ENCODE measurements at regions not wholly inside any gene's neighbourhood (a gene's known extent, or its start where the extent isn't known, plus 50 kb on each side); places are given as distances from the start of the nearest gene placed in this dataset.
"Not testable (repeated sequence)": the region's sequence is repeated elsewhere in the genome, so short reads cannot be mapped to it uniquely, and the experiment has no call there.

- no peak for TF ChIP-seq CTCF (IDR thresholded peaks at IDR 0.05)
- no peak for TF ChIP-seq POLR2A (IDR thresholded peaks at IDR 0.05)
- no peaks in the 10 kb centered on the region for H3K36me3 ChIP-seq (replicated peaks in 1 of 2; ENCODE audit: insufficient read depth in 1 of 2, low read depth in 2 of 2)
- no peak overlapping the region for H3K27ac ChIP-seq
- ATAC-seq = no peak
- intact Hi-C loops (cut with DNase I) = no loop called here
- no peaks in the 10 kb centered on the region for H3K9me3 ChIP-seq
- no peak overlapping the region for H3K4me3 ChIP-seq
- H3K4me1 ChIP-seq = no peaks in the 10 kb centered on the region
- no peaks in the 10 kb centered on the region for H3K27me3 ChIP-seq
- DNase-seq = no peak
These were observed 417.0 kb upstream of the ANO5 start for GRCh38 chr11:21775911-21776310.

GRCh38 chr11:21783954-21784353, 408.9 kb upstream of the ANO5 start:
- WGBS, 2 donors = 55 to 62% methylated on average over 4 of the region's 4 CpGs

GRCh38 chr11:21785351-21785750, 407.5 kb upstream of the ANO5 start:
- WGBS, 2 donors = 37 to 43% methylated on average over 3 of the region's 3 CpGs
- TF ChIP-seq CTCF (IDR thresholded peaks at IDR 0.05) = no peak
- TF ChIP-seq POLR2A (IDR thresholded peaks at IDR 0.05) = no peak

More at GRCh38 chr11:21783954-21784353, 408.9 kb upstream of the ANO5 start:
- no peak for ATAC-seq
- Histone ChIP-seq H3K4me1 (no peaks in the 10 kb centered on the region), H3K27ac (no peak overlapping the region), H3K27me3 (no peaks in the 10 kb centered on the region), H3K36me3 (replicated peaks in 1 of 2; ENCODE audit: insufficient read depth in 1 of 2, low read depth in 2 of 2) (no peaks in the 10 kb centered on the region), H3K9me3 (no peaks in the 10 kb centered on the region), H3K4me3 (no peak overlapping the region)
- intact Hi-C loops (cut with DNase I) = no loop called here
- no peak for DNase-seq
- TF ChIP-seq CTCF (IDR thresholded peaks at IDR 0.05) = no peak
- TF ChIP-seq POLR2A (IDR thresholded peaks at IDR 0.05) = no peak

GRCh38 chr11:21794306-21794705, 398.6 kb upstream of the ANO5 start:
- Histone ChIP-seq H3K4me3 (no peak overlapping the region), H3K4me1 (no peaks in the 10 kb centered on the region), H3K36me3 (replicated peaks in 1 of 2; ENCODE audit: insufficient read depth in 1 of 2, low read depth in 2 of 2) (no peaks in the 10 kb centered on the region), H3K27me3 (no peaks in the 10 kb centered on the region), H3K27ac (no peak overlapping the region), H3K9me3 (no peaks in the 10 kb centered on the region)
- no peak for DNase-seq
- intact Hi-C loops (cut with DNase I) = no loop called here
- no peak for ATAC-seq
- WGBS, 2 donors = 74 to 80% methylated on average over 2 of the region's 2 CpGs
- no peak for TF ChIP-seq CTCF (IDR thresholded peaks at IDR 0.05)
- no peak for TF ChIP-seq POLR2A (IDR thresholded peaks at IDR 0.05)

More at GRCh38 chr11:21785351-21785750, 407.5 kb upstream of the ANO5 start:
- H3K9me3 ChIP-seq = no peaks in the 10 kb centered on the region
- DNase-seq = no peak
- no peaks in the 10 kb centered on the region for H3K27me3 ChIP-seq
- no peak overlapping the region for H3K4me3 ChIP-seq
- H3K4me1 ChIP-seq = no peaks in the 10 kb centered on the region
- intact Hi-C loops (cut with DNase I) = no loop called here
- ATAC-seq = no peak
- no peaks in the 10 kb centered on the region for H3K36me3 ChIP-seq (replicated peaks in 1 of 2; ENCODE audit: insufficient read depth in 1 of 2, low read depth in 2 of 2)
- H3K27ac ChIP-seq = no peak overlapping the region

GRCh38 chr11:21798216-21798615, 394.7 kb upstream of the ANO5 start:
- Histone ChIP-seq H3K36me3 (replicated peaks in 1 of 2; ENCODE audit: insufficient read depth in 1 of 2, low read depth in 2 of 2) (no peaks in the 10 kb centered on the region), H3K4me1 (no peaks in the 10 kb centered on the region), H3K9me3 (no peaks in the 10 kb centered on the region), H3K27ac (no peak overlapping the region), H3K4me3 (no peak overlapping the region), H3K27me3 (no peaks in the 10 kb centered on the region)
- intact Hi-C loops (cut with DNase I) = no loop called here
- TF ChIP-seq CTCF (IDR thresholded peaks at IDR 0.05) (no peak), POLR2A (IDR thresholded peaks at IDR 0.05) (no peak)
- 33 to 34% methylated on average over 2 of the region's 2 CpGs for WGBS, 2 donors
- DNase-seq = no peak
- ATAC-seq = no peak

GRCh38 chr11:21804523-21804922, 388.4 kb upstream of the ANO5 start:
- H3K27ac ChIP-seq; intact Hi-C loops (cut with DNase I); H3K4me3 ChIP-seq; H3K36me3 ChIP-seq (replicated peaks in 1 of 2; ENCODE audit: insufficient read depth in 1 of 2, low read depth in 2 of 2); H3K4me1 ChIP-seq; ATAC-seq; H3K27me3 ChIP-seq; H3K9me3 ChIP-seq; DNase-seq: not testable (repeated sequence)
- 52 to 60% methylated on average over 1 of the region's 1 CpG for WGBS, 2 donors

Data from body of pancreas (tissue), 4 donors.